Nephron progenitor cell (in vitro differentiated cells): ENCODE measurements at regions not wholly inside any gene's neighbourhood (a gene's known extent, or its start where the extent isn't known, plus 50 kb on each side); places are given as distances from the start of the nearest gene placed in this dataset.

ENCODE experiments used
- DNase-seq: peaks from one replicate; pipeline ENCODE4 v3.0.0; 2021
- H3K27ac Mint-ChIP-seq: 2 replicates; pipeline ENCODE4 v1.8.0; 2021; ENCODE audit warnings: mild to moderate bottlenecking, moderate library complexity, mixed read lengths
- H3K27me3 Mint-ChIP-seq: 2 replicates; pipeline ENCODE4 v1.8.0; 2021; ENCODE audit warnings: mild to moderate bottlenecking, low read depth, mixed read lengths; ENCODE audit not compliant: poor library complexity
- H3K36me3 Mint-ChIP-seq: 2 replicates; pipeline ENCODE4 v1.8.0; 2021; ENCODE audit warnings: low read depth, mixed read lengths
- H3K4me1 Mint-ChIP-seq: 2 replicates; pipeline ENCODE4 v1.8.0; 2021; ENCODE audit warnings: mixed read lengths
- H3K4me3 Mint-ChIP-seq: 2 replicates; pipeline ENCODE4 v1.8.0; 2021; ENCODE audit warnings: mild to moderate bottlenecking, moderate library complexity, mixed read lengths
- H3K9me3 Mint-ChIP-seq: 2 replicates; pipeline ENCODE4 v1.8.0; 2021; ENCODE audit warnings: mild to moderate bottlenecking, moderate library complexity, mixed read lengths
- CTCF ChIP-seq: fragments of 200-600 bp; sonication (generic); IDR thresholded peaks from 2 replicates; pipeline ENCODE4 v1.5.0; 2021; ENCODE audit warnings: antibody characterized with exemption

DNA sequence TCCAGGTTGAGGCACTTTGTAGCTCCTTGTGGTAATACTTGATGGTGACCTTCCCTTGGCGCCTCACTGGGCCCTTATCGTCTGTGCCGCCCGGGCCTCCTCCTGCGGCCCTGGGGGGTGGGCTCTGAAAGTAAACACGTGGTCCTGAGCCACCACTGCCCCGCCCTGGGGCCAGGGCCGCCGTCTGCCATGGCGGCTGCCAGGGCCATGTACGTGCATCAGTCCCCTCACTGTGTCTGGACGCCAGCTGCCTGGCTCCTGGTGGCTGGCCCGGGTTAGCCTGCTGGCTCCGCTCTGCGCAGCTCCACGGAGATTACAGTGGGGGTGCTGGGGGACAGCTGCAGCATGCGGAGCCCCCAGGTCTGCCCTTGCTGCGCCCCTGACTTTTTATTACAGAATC is 81.8 kb upstream of the CENPW start:
- Mint-ChIP-seq H3K4me1 (peaks cover 9% of the 10 kb centered on the region), H3K27me3 (no peaks in the 10 kb centered on the region), H3K4me3 (no peak overlapping the region), H3K27ac (no peak overlapping the region), H3K9me3 (peaks cover 70% of the 10 kb centered on the region), H3K36me3 (peaks cover 66% of the 10 kb centered on the region)
- no peak for DNase-seq
- no peak for TF ChIP-seq CTCF

DNA sequence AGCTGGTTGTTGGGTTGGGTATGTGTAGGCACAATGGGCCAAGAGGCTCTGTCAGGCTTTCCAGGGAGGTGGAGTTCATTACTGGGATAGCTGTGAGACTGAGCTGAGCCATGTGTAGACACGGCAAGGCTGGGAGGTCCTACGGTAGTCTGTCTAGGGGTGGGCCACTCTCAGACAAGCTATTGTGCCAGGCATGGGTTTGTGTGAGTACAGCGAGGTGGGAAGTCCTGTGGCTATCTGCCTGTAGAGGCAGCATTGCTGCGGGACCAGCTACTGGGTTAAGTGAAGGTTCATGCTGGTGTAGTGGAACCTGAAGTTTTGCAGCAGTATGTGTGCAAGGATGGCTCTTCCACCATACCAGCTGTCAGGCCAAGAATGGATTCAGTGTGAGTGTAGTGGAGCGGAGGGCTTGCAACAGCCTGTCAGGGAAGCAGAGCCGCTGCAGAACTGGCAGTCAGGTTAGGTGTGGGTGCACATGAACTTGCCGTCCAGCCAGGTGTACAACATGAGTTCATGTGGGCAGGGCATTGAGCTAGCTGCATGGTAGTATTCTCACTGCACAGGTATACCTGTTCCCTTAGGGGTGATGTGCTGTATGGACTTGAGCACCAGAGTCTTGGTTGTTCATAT is 78.0 kb upstream of the CENPW start:
- TF ChIP-seq CTCF: no peak
- no peaks in the 10 kb centered on the region for H3K27me3 Mint-ChIP-seq
- H3K4me1 Mint-ChIP-seq: peaks cover 18% of the 10 kb centered on the region
- no peak for DNase-seq
- peaks cover 59% of the 10 kb centered on the region for H3K9me3 Mint-ChIP-seq
- no peak overlapping the region for H3K4me3 Mint-ChIP-seq
- no peak overlapping the region for H3K27ac Mint-ChIP-seq
- peaks cover 50% of the 10 kb centered on the region for H3K36me3 Mint-ChIP-seq

GRCh38 chr6:126264265-126264664 is 75.7 kb upstream of the CENPW start:
- Mint-ChIP-seq H3K4me1 (peaks cover 34% of the 10 kb centered on the region), H3K9me3 (peaks cover 42% of the 10 kb centered on the region), H3K36me3 (peaks cover 34% of the 10 kb centered on the region), H3K4me3 (no peak overlapping the region), H3K27ac (no peak overlapping the region), H3K27me3 (no peaks in the 10 kb centered on the region)
- TF ChIP-seq CTCF: no peak
- no peak for DNase-seq

- DNase-seq: no peak
- Mint-ChIP-seq H3K4me3 (no peak overlapping the region), H3K4me1 (peaks cover 34% of the 10 kb centered on the region), H3K27me3 (no peaks in the 10 kb centered on the region), H3K9me3 (peaks cover 28% of the 10 kb centered on the region), H3K36me3 (peaks cover 20% of the 10 kb centered on the region), H3K27ac (no peak overlapping the region)
- TF ChIP-seq CTCF: no peak
Observed at GRCh38 chr6:126266664-126267063, 73.3 kb upstream of the CENPW start.

- no peak for TF ChIP-seq CTCF
- Mint-ChIP-seq H3K27ac (peak overlapping the region; percentile 89), H3K27me3 (no peaks in the 10 kb centered on the region), H3K36me3 (peaks cover 15% of the 10 kb centered on the region), H3K4me1 (peaks cover 31% of the 10 kb centered on the region), H3K9me3 (peaks cover 18% of the 10 kb centered on the region), H3K4me3 (peak overlapping the region; percentile 18)
- DNase-seq: no peak
Observed at GRCh38 chr6:126267626-126268025, 72.3 kb upstream of the CENPW start.

GRCh38 chr6:126268092-126268491 is 71.8 kb upstream of the CENPW start:
- Mint-ChIP-seq H3K27ac (peak overlapping the region; percentile 89), H3K4me1 (peaks cover 26% of the 10 kb centered on the region), H3K27me3 (no peaks in the 10 kb centered on the region), H3K9me3 (peaks cover 14% of the 10 kb centered on the region), H3K36me3 (peaks cover 15% of the 10 kb centered on the region), H3K4me3 (peak overlapping the region; percentile 18)
- DNase-seq: peak; percentile 42
- TF ChIP-seq CTCF: no peak
